ENCODE measurements at regions not wholly inside any gene's neighbourhood (a gene's known extent, or its start where the extent isn't known, plus 50 kb on each side); places are given as distances from the start of the nearest gene placed in this dataset.
"Not testable (repeated sequence)": the region's sequence is repeated elsewhere in the genome, so short reads cannot be mapped to it uniquely, and the experiment has no call there.

- Histone ChIP-seq H3K4me1 (ENCODE audit: insufficient read depth, low read length) (no peaks in the 10 kb centered on the region), H3K36me3 (ENCODE audit: insufficient read depth, low read length) (no peaks in the 10 kb centered on the region), H3K27ac (ENCODE audit: low read depth, low read length) (no peak overlapping the region), H3K9me3 (ENCODE audit: insufficient read depth, low read depth, low read length) (no peaks in the 10 kb centered on the region), H3K4me3 (ENCODE audit: low read length) (no peak overlapping the region), H3K9ac (ENCODE audit: low read depth, low read length) (no peak overlapping the region), H3K27me3 (ENCODE audit: insufficient read depth, low read length) (no peaks in the 10 kb centered on the region)
Observed at GRCh38 chr7:91427051-91427450, 162.8 kb downstream of the FZD1 start.

GRCh38 chr7:91431601-91432000, 167.4 kb downstream of the FZD1 start:
- Histone ChIP-seq H3K4me1 (ENCODE audit: insufficient read depth, low read length) (no peaks in the 10 kb centered on the region), H3K9me3 (ENCODE audit: insufficient read depth, low read depth, low read length) (no peaks in the 10 kb centered on the region), H3K36me3 (ENCODE audit: insufficient read depth, low read length) (no peaks in the 10 kb centered on the region), H3K27me3 (ENCODE audit: insufficient read depth, low read length) (no peaks in the 10 kb centered on the region), H3K9ac (ENCODE audit: low read depth, low read length) (no peak overlapping the region), H3K27ac (ENCODE audit: low read depth, low read length) (no peak overlapping the region), H3K4me3 (ENCODE audit: low read length) (no peak overlapping the region)
- 83% methylated on average over 1 of the region's 1 CpG for WGBS

GRCh38 chr7:91434836-91435235, 170.6 kb downstream of the FZD1 start:
- no peaks in the 10 kb centered on the region for H3K27me3 ChIP-seq (ENCODE audit: insufficient read depth, low read length)
- H3K27ac ChIP-seq (ENCODE audit: low read depth, low read length) = no peak overlapping the region
- no peaks in the 10 kb centered on the region for H3K36me3 ChIP-seq (ENCODE audit: insufficient read depth, low read length)
- 96% methylated on average over 6 of the region's 6 CpGs for WGBS
- no peak overlapping the region for H3K9ac ChIP-seq (ENCODE audit: low read depth, low read length)
- no peaks in the 10 kb centered on the region for H3K4me1 ChIP-seq (ENCODE audit: insufficient read depth, low read length)
- 0 out of 2 replicates have a peak, but pooled peaks cover 4% of the 10 kb centered on the region for H3K9me3 ChIP-seq (ENCODE audit: insufficient read depth, low read depth, low read length)
- H3K4me3 ChIP-seq (ENCODE audit: low read length) = no peak overlapping the region

- H3K9me3 ChIP-seq (ENCODE audit: insufficient read depth, low read depth, low read length) = peaks cover 5% of the 10 kb centered on the region; the same call in 1 of the 2 replicates
Observed at GRCh38 chr7:91435381-91436059, 171.3 kb downstream of the FZD1 start.

GRCh38 chr7:91436655-91437054, 172.4 kb downstream of the FZD1 start:
- H3K4me1 ChIP-seq (ENCODE audit: insufficient read depth, low read length) = no peaks in the 10 kb centered on the region
- peaks cover 10% of the 10 kb centered on the region for H3K9me3 ChIP-seq (ENCODE audit: insufficient read depth, low read depth, low read length)
- no peaks in the 10 kb centered on the region for H3K27me3 ChIP-seq (ENCODE audit: insufficient read depth, low read length)
- no peak overlapping the region for H3K27ac ChIP-seq (ENCODE audit: low read depth, low read length)
- H3K9ac ChIP-seq (ENCODE audit: low read depth, low read length) = no peak overlapping the region
- H3K4me3 ChIP-seq (ENCODE audit: low read length) = no peak overlapping the region
- WGBS = 78% methylated on average over 5 of the region's 5 CpGs
- H3K36me3 ChIP-seq (ENCODE audit: insufficient read depth, low read length) = no peaks in the 10 kb centered on the region

More at GRCh38 chr7:91435381-91436059, 171.3 kb downstream of the FZD1 start:
- H3K4me3 ChIP-seq (ENCODE audit: low read length) = no peak overlapping the region
- H3K9ac ChIP-seq (ENCODE audit: low read depth, low read length) = no peak overlapping the region
- no peaks in the 10 kb centered on the region for H3K27me3 ChIP-seq (ENCODE audit: insufficient read depth, low read length)
- H3K36me3 ChIP-seq (ENCODE audit: insufficient read depth, low read length) = no peaks in the 10 kb centered on the region
- 100% methylated on average over 1 of the region's 2 CpGs for WGBS
- H3K27ac ChIP-seq (ENCODE audit: low read depth, low read length) = no peak overlapping the region
- H3K4me1 ChIP-seq (ENCODE audit: insufficient read depth, low read length) = no peaks in the 10 kb centered on the region

GRCh38 chr7:91440198-91440597, 176.0 kb downstream of the FZD1 start:
- not testable (repeated sequence) for H3K27me3 ChIP-seq (ENCODE audit: insufficient read depth, low read length); H3K4me3 ChIP-seq (ENCODE audit: low read length); H3K9ac ChIP-seq (ENCODE audit: low read depth, low read length); H3K27ac ChIP-seq (ENCODE audit: low read depth, low read length); H3K36me3 ChIP-seq (ENCODE audit: insufficient read depth, low read length); H3K4me1 ChIP-seq (ENCODE audit: insufficient read depth, low read length)
- 92% methylated on average over 1 of the region's 1 CpG for WGBS
- H3K9me3 ChIP-seq (ENCODE audit: insufficient read depth, low read depth, low read length) = peaks cover 10% of the 10 kb centered on the region

- H3K4me1 ChIP-seq (ENCODE audit: insufficient read depth, low read length) = no peaks in the 10 kb centered on the region
- no peaks in the 10 kb centered on the region for H3K27me3 ChIP-seq (ENCODE audit: insufficient read depth, low read length)
- WGBS = 67% methylated on average over 1 of the region's 1 CpG
- no peak overlapping the region for H3K4me3 ChIP-seq (ENCODE audit: low read length)
- no peak overlapping the region for H3K9ac ChIP-seq (ENCODE audit: low read depth, low read length)
- H3K27ac ChIP-seq (ENCODE audit: low read depth, low read length) = no peak overlapping the region
- no peaks in the 10 kb centered on the region for H3K36me3 ChIP-seq (ENCODE audit: insufficient read depth, low read length)
- H3K9me3 ChIP-seq (ENCODE audit: insufficient read depth, low read depth, low read length) = peaks cover 14% of the 10 kb centered on the region
Observed at GRCh38 chr7:91443862-91444261, 179.6 kb downstream of the FZD1 start.

GRCh38 chr7:91446819-91447218, 182.6 kb downstream of the FZD1 start:
- H3K27ac ChIP-seq (ENCODE audit: low read depth, low read length) = no peak overlapping the region
- WGBS = 90% methylated on average over 1 of the region's 1 CpG

GRCh38 chr7:91455411-91455810, 191.2 kb downstream of the FZD1 start:
- Histone ChIP-seq H3K27ac (ENCODE audit: low read depth, low read length) (no peak overlapping the region), H3K9me3 (ENCODE audit: insufficient read depth, low read depth, low read length) (peaks cover 17% of the 10 kb centered on the region), H3K27me3 (ENCODE audit: insufficient read depth, low read length) (no peaks in the 10 kb centered on the region), H3K36me3 (ENCODE audit: insufficient read depth, low read length) (no peaks in the 10 kb centered on the region), H3K9ac (ENCODE audit: low read depth, low read length) (no peak overlapping the region), H3K4me1 (ENCODE audit: insufficient read depth, low read length) (no peaks in the 10 kb centered on the region), H3K4me3 (ENCODE audit: low read length) (no peak overlapping the region)
- 89% methylated on average over 10 of the region's 10 CpGs for WGBS

More at GRCh38 chr7:91446819-91447218, 182.6 kb downstream of the FZD1 start:
- H3K9me3 ChIP-seq (ENCODE audit: insufficient read depth, low read depth, low read length) = 0 out of 2 replicates have a peak, but pooled peaks cover 4% of the 10 kb centered on the region
- H3K4me1 ChIP-seq (ENCODE audit: insufficient read depth, low read length) = no peaks in the 10 kb centered on the region
- H3K36me3 ChIP-seq (ENCODE audit: insufficient read depth, low read length) = no peaks in the 10 kb centered on the region
- no peak overlapping the region for H3K4me3 ChIP-seq (ENCODE audit: low read length)
- no peaks in the 10 kb centered on the region for H3K27me3 ChIP-seq (ENCODE audit: insufficient read depth, low read length)
- H3K9ac ChIP-seq (ENCODE audit: low read depth, low read length) = no peak overlapping the region

- 90% methylated on average over 1 of the region's 1 CpG for WGBS
- Histone ChIP-seq H3K27me3 (ENCODE audit: insufficient read depth, low read length) (no peaks in the 10 kb centered on the region), H3K27ac (ENCODE audit: low read depth, low read length) (no peak overlapping the region), H3K36me3 (ENCODE audit: insufficient read depth, low read length) (no peaks in the 10 kb centered on the region), H3K9ac (ENCODE audit: low read depth, low read length) (no peak overlapping the region), H3K9me3 (ENCODE audit: insufficient read depth, low read depth, low read length) (peaks cover 17% of the 10 kb centered on the region), H3K4me3 (ENCODE audit: low read length) (no peak overlapping the region), H3K4me1 (ENCODE audit: insufficient read depth, low read length) (no peaks in the 10 kb centered on the region)
Observed at GRCh38 chr7:91457208-91457607, 193.0 kb downstream of the FZD1 start.

GRCh38 chr7:91459539-91459938, 195.3 kb downstream of the FZD1 start:
- Histone ChIP-seq H3K36me3 (ENCODE audit: insufficient read depth, low read length) (no peaks in the 10 kb centered on the region), H3K4me1 (ENCODE audit: insufficient read depth, low read length) (no peaks in the 10 kb centered on the region), H3K9ac (ENCODE audit: low read depth, low read length) (no peak overlapping the region), H3K27ac (ENCODE audit: low read depth, low read length) (no peak overlapping the region), H3K4me3 (ENCODE audit: low read length) (no peak overlapping the region), H3K9me3 (ENCODE audit: insufficient read depth, low read depth, low read length) (peaks cover 17% of the 10 kb centered on the region), H3K27me3 (ENCODE audit: insufficient read depth, low read length) (no peaks in the 10 kb centered on the region)
- 95% methylated on average over 2 of the region's 2 CpGs for WGBS

GRCh38 chr7:91462316-91462715, 198.1 kb downstream of the FZD1 start:
- peaks cover 12% of the 10 kb centered on the region; the same call in 1 of the 2 replicates for H3K9me3 ChIP-seq (ENCODE audit: insufficient read depth, low read depth, low read length)
- WGBS = 100% methylated on average over 1 of the region's 1 CpG
- no peaks in the 10 kb centered on the region for H3K27me3 ChIP-seq (ENCODE audit: insufficient read depth, low read length)
- H3K27ac ChIP-seq (ENCODE audit: low read depth, low read length) = no peak overlapping the region
- H3K36me3 ChIP-seq (ENCODE audit: insufficient read depth, low read length) = no peaks in the 10 kb centered on the region
- H3K4me3 ChIP-seq (ENCODE audit: low read length) = no peak overlapping the region
- H3K9ac ChIP-seq (ENCODE audit: low read depth, low read length) = no peak overlapping the region
- H3K4me1 ChIP-seq (ENCODE audit: insufficient read depth, low read length) = no peaks in the 10 kb centered on the region

Measured in HUES64 (cell line).